ENCODE measurements at regions not wholly inside any gene's neighbourhood (a gene's known extent, or its start where the extent isn't known, plus 50 kb on each side); places are given as distances from the start of the nearest gene placed in this dataset.

GRCh38 chr6:48377115-48377514, 266.1 kb upstream of the PTCHD4 start:
- TF ChIP-seq POLR2AphosphoS5 (IDR thresholded peaks at IDR 0.05; ENCODE audit: low read depth, low read length) (no peak), CTCF (IDR thresholded peaks at IDR 0.05 in 2 of 3, conservative IDR thresholded peaks at IDR 0.05 in 1 of 3; ENCODE audit: borderline replicate concordance in 1 of 3, insufficient read depth in 1 of 3, low read depth in 2 of 3, low read length in 2 of 3) (no peak), SP1 (IDR thresholded peaks at IDR 0.05; ENCODE audit: low read depth) (no peak), SRF (IDR thresholded peaks at IDR 0.05; ENCODE audit: low read depth) (no peak), RAD21 (IDR thresholded peaks at IDR 0.05; ENCODE audit: low read depth) (no peak), EZH2 (IDR thresholded peaks at IDR 0.05) (no peak), POLR2A (IDR thresholded peaks at IDR 0.05; ENCODE audit: borderline replicate concordance, extremely low read depth, insufficient read depth, insufficient read length) (no peak), REST (IDR thresholded peaks at IDR 0.05; ENCODE audit: low read depth) (no peak), SIN3A (IDR thresholded peaks at IDR 0.05; ENCODE audit: low read depth) (no peak), EZH2phosphoT487 (IDR thresholded peaks at IDR 0.05; ENCODE audit: borderline replicate concordance) (no peak), YY1 (IDR thresholded peaks at IDR 0.05; ENCODE audit: extremely low read depth, insufficient replicate concordance, low read depth, low read length) (no peak), TCF7L2 (IDR thresholded peaks at IDR 0.05; ENCODE audit: borderline replicate concordance, extremely low read depth, insufficient read depth, insufficient read length) (no peak), CEBPB (IDR thresholded peaks at IDR 0.05; ENCODE audit: low read depth) (no peak), MAX (IDR thresholded peaks at IDR 0.05) (no peak)
